ENCODE measurements at regions not wholly inside any gene's neighbourhood (a gene's known extent, or its start where the extent isn't known, plus 50 kb on each side); places are given as distances from the start of the nearest gene placed in this dataset.

- H3K9me3 ChIP-seq: no peaks in the 10 kb centered on the region
- H3K36me3 ChIP-seq: no peaks in the 10 kb centered on the region
- no peaks in the 10 kb centered on the region for H3K27me3 ChIP-seq
- intact Hi-C loops (cut with DNase I): no loop called here
- DNase-seq: no peak
- H3K27ac ChIP-seq: no peak overlapping the region
- H3K9ac ChIP-seq (ENCODE audit: low read depth in 2 of 2, low read length in 2 of 2): no peak overlapping the region
- no peak overlapping the region for H3K4me3 ChIP-seq
- H3K4me1 ChIP-seq: no peaks in the 10 kb centered on the region
- no peak for TF ChIP-seq CTCF (IDR thresholded peaks at IDR 0.05)
These were observed 1452.3 kb downstream of the NCAM2 start for GRCh38 chr21:22450507-22450906.

- Histone ChIP-seq H3K27me3 (no peaks in the 10 kb centered on the region), H3K4me3 (no peak overlapping the region), H3K9ac (ENCODE audit: low read depth in 2 of 2, low read length in 2 of 2) (no peak overlapping the region), H3K4me1 (no peaks in the 10 kb centered on the region), H3K36me3 (no peaks in the 10 kb centered on the region), H3K9me3 (no peaks in the 10 kb centered on the region), H3K27ac (no peak overlapping the region)
- intact Hi-C loops (cut with DNase I): no loop called here
- no peak for DNase-seq
- no peak for TF ChIP-seq CTCF (IDR thresholded peaks at IDR 0.05)
These were observed 1458.0 kb downstream of the NCAM2 start for GRCh38 chr21:22456241-22456640.

- no peak overlapping the region for H3K9ac ChIP-seq (ENCODE audit: low read depth in 2 of 2, low read length in 2 of 2)
- no peaks in the 10 kb centered on the region for H3K27me3 ChIP-seq
- H3K4me1 ChIP-seq: no peaks in the 10 kb centered on the region
- no peak for TF ChIP-seq CTCF (IDR thresholded peaks at IDR 0.05)
- no peak for DNase-seq
- no peak overlapping the region for H3K4me3 ChIP-seq
- no peaks in the 10 kb centered on the region for H3K36me3 ChIP-seq
- H3K27ac ChIP-seq: no peak overlapping the region
- no peaks in the 10 kb centered on the region for H3K9me3 ChIP-seq
- intact Hi-C loops (cut with DNase I): no loop called here
These were observed 1470.7 kb downstream of the NCAM2 start for GRCh38 chr21:22468893-22469292.

- TF ChIP-seq CTCF (IDR thresholded peaks at IDR 0.05): no peak
- Histone ChIP-seq H3K36me3 (no peaks in the 10 kb centered on the region), H3K27me3 (no peaks in the 10 kb centered on the region), H3K9ac (ENCODE audit: low read depth in 2 of 2, low read length in 2 of 2) (no peak overlapping the region), H3K4me1 (no peaks in the 10 kb centered on the region), H3K4me3 (no peak overlapping the region), H3K27ac (no peak overlapping the region), H3K9me3 (no peaks in the 10 kb centered on the region)
- intact Hi-C loops (cut with DNase I): no loop called here
- no peak for DNase-seq
These were observed 1476.2 kb downstream of the NCAM2 start for GRCh38 chr21:22474403-22474802.

GRCh38 chr21:22476214-22476613 lies 1478.0 kb downstream of the NCAM2 start:
- no peaks in the 10 kb centered on the region for H3K4me1 ChIP-seq
- intact Hi-C loops (cut with DNase I): no loop called here
- no peak overlapping the region for H3K9ac ChIP-seq (ENCODE audit: low read depth in 2 of 2, low read length in 2 of 2)
- H3K36me3 ChIP-seq: no peaks in the 10 kb centered on the region
- no peaks in the 10 kb centered on the region for H3K27me3 ChIP-seq
- H3K27ac ChIP-seq: no peak overlapping the region
- no peak overlapping the region for H3K4me3 ChIP-seq
- no peak for TF ChIP-seq CTCF (IDR thresholded peaks at IDR 0.05)
- DNase-seq: no peak
- H3K9me3 ChIP-seq: no peaks in the 10 kb centered on the region
